Neuronal stem cell (in vitro differentiated cells): ENCODE measurements at regions not wholly inside any gene's neighbourhood (a gene's known extent, or its start where the extent isn't known, plus 50 kb on each side); places are given as distances from the start of the nearest gene placed in this dataset.

Experiments used
- DNase-seq: peaks from one replicate; pipeline ENCODE4 v3.0.0-alpha.2; 2013; ENCODE audit warnings: low spot score
- H2AFZ ChIP-seq: one replicate; pipeline ENCODE4 v1.6.1; 2013; ENCODE audit warnings: mild to moderate bottlenecking, low read length, inconsistent platforms
- H2AK5ac ChIP-seq: 2 replicates; pipeline ENCODE4 v1.6.1; 2013; ENCODE audit warnings: low read depth, mild to moderate bottlenecking, inconsistent platforms, low read length, moderate library complexity, mixed read lengths
- H2BK120ac ChIP-seq: 2 replicates; pipeline ENCODE4 v1.6.1; 2013; ENCODE audit warnings: low read depth, mild to moderate bottlenecking, inconsistent platforms, low read length, moderate library complexity, mixed read lengths
- H2BK12ac ChIP-seq: one replicate; pipeline ENCODE4 v1.6.1; 2013; ENCODE audit warnings: low read length, inconsistent platforms
- H2BK15ac ChIP-seq: 2 replicates; pipeline ENCODE4 v1.6.1; 2013; ENCODE audit warnings: mild to moderate bottlenecking, low read length, inconsistent platforms, mixed read lengths
- H2BK5ac ChIP-seq: one replicate; pipeline ENCODE4 v1.6.1; 2013; ENCODE audit warnings: inconsistent platforms, mild to moderate bottlenecking, low read length, moderate library complexity
- H3K14ac ChIP-seq: one replicate; pipeline ENCODE4 v1.6.1; 2013; ENCODE audit warnings: low read length, inconsistent platforms
- H3K18ac ChIP-seq: 2 replicates; pipeline ENCODE4 v1.6.1; 2013; ENCODE audit warnings: low read length, inconsistent platforms
- H3K23ac ChIP-seq: 2 replicates; pipeline ENCODE4 v1.6.1; 2013; ENCODE audit warnings: low read depth, mild to moderate bottlenecking, mixed read lengths, low read length, inconsistent platforms; ENCODE audit not compliant: poor library complexity
- H3K27ac ChIP-seq: replicated peaks from 3 replicates; pipeline ENCODE4 v1.5.1; 2013; ENCODE audit warnings: low read length, inconsistent platforms
- H3K27me3 ChIP-seq, 3 experiments: 2 replicates each; pipeline ENCODE4 v1.6.1; 2013; ENCODE audit warnings: low read length in 3 of 3, mild to moderate bottlenecking in 2 of 3, inconsistent platforms in 1 of 3, low read depth in 1 of 3, mixed read lengths in 1 of 3, moderate library complexity in 1 of 3; ENCODE audit not compliant: control insufficient read depth in 3 of 3, insufficient read depth in 3 of 3
- H3K36me3 ChIP-seq, 2 donors: replicated peaks in 1 of 2; 2 replicates each; pipeline ENCODE4 v1.6.1; 2013; ENCODE audit warnings: low read length in 2 of 2; ENCODE audit not compliant: control insufficient read depth in 2 of 2, insufficient read depth in 2 of 2
- H3K4ac ChIP-seq: 2 replicates; pipeline ENCODE4 v1.6.1; 2013; ENCODE audit warnings: inconsistent platforms, mild to moderate bottlenecking, low read length, moderate library complexity
- H3K4me1 ChIP-seq, 2 donors: 1 replicate in 1 of 2; 2 replicates in 1 of 2; pipeline ENCODE4 v1.6.1; 2013; ENCODE audit warnings: low read length in 2 of 2, low read depth in 1 of 2; ENCODE audit not compliant: control insufficient read depth in 2 of 2, insufficient read depth in 1 of 2
- H3K4me2 ChIP-seq: one replicate; pipeline ENCODE4 v1.6.1; 2013; ENCODE audit warnings: mild to moderate bottlenecking, low read length, inconsistent platforms; ENCODE audit not compliant: insufficient read depth, poor library complexity, severe bottlenecking
- H3K4me3 ChIP-seq, 2 donors: 2 replicates each; pipeline ENCODE4 v1.5.1; 2013; ENCODE audit warnings: low read length in 2 of 2, mild to moderate bottlenecking in 2 of 2, inconsistent platforms in 1 of 2, moderate library complexity in 1 of 2
- H3K79me1 ChIP-seq: one replicate; pipeline ENCODE4 v1.6.1; 2013; ENCODE audit warnings: low read depth, mild to moderate bottlenecking, inconsistent platforms, low read length, moderate library complexity
- H3K9ac ChIP-seq: one replicate; pipeline ENCODE4 v1.6.1; 2013; ENCODE audit warnings: mild to moderate bottlenecking, low read depth, low read length, inconsistent platforms; ENCODE audit not compliant: poor library complexity
- H3K9me3 ChIP-seq, 2 donors: replicated peaks in 1 of 2; 2 replicates each; pipeline versions ENCODE3 to v1.6.1; 2013; ENCODE audit warnings: low read length in 2 of 2, mild to moderate bottlenecking in 2 of 2, inconsistent platforms in 1 of 2, low read depth in 1 of 2, mixed read lengths in 1 of 2, moderate library complexity in 1 of 2; ENCODE audit not compliant: control insufficient read depth in 2 of 2, insufficient read depth in 1 of 2
- H4K8ac ChIP-seq: one replicate; pipeline ENCODE4 v1.6.1; 2013; ENCODE audit warnings: low read depth, mild to moderate bottlenecking, inconsistent platforms, low read length, moderate library complexity
- H4K91ac ChIP-seq: one replicate; pipeline ENCODE4 v1.6.1; 2013; ENCODE audit warnings: low read length, low read depth, mild to moderate bottlenecking, inconsistent platforms; ENCODE audit not compliant: poor library complexity
- WGBS, 2 donors: extraction: QIAGEN DNeasy Blood & Tissue Kit; methylation state at CpG; one replicate each; pipeline ENCODE4 v1.1.7; 2013; ENCODE audit warnings: missing lambda C conversion rate in 2 of 2, mixed read lengths in 1 of 2; ENCODE audit not compliant: insufficient read length in 2 of 2, insufficient replicate concordance in 1 of 2; ENCODE audit errors: extremely low coverage in 2 of 2; 5-methylcytosine and 5-hydroxymethylcytosine counted together

DNA sequence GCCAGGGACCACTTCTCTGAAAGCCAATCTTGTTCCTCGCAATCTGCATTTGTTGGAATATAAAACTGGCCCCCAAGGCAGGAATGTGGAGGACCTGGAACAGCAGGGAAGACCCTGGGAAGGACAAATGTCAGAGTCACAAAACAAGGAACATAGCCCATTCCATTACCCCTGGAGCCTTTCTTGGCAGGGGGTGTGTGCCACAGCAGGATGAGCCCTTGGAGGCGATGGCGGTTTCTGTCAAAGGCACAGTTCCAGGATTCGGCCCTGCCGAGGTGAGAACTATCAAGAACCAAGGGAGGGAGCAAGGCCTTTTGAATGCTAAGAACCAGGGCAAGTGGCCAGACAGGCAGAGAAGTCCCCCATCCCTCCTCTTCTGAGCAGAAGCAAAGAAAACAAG is 204.3 kb downstream of the TRIM29 start:
- Histone ChIP-seq H4K8ac (no peak overlapping the region), H2AFZ (no peak overlapping the region), H3K27me3 (peaks cover 0 to 4% (median 0%) of the 10 kb centered on the region in 3 experiments)

DNA sequence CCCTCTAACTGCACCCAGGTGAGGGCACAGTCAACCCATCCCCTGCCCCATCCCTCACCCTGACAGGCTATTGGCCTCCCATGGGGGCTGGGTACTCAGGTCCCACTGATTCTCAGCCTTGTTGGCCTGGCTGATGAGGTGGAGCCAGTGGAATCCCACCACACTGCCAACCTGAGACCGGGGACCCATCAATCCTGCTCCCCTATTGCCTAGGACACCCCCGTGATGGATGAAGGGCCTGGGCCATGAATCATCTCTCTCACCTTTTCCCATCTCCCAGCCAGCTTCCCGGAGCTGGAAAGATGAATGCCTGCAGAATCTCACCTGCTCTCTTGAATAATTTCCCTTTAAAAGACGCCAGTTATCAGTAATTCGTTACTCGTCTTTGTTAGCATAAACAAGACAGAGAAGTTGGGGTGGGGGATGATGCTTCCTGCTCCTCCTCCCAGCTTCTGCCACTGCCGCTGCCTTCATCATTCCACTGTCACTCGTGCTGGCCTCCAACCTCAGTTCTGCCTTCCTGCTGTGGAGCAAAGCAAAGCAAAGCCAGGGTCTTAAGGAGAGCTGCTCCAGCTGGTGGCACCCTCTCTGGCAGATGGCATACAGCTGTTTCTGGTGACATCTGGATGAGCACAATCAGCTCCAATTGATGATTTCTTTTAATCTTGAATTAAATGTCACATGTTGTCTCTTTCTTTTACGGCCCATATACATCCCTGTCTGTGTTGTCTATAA is 204.0 kb upstream of the NECTIN1 start:
- Histone ChIP-seq H3K79me1 (no peaks in the 10 kb centered on the region), H3K9me3 (no peaks in the 10 kb centered on the region), H3K4me3 (peak overlapping the region in 1 of 2 donors; percentile 18), H2BK12ac (no peak overlapping the region), H4K8ac (no peak overlapping the region), H3K4me1 (peaks cover 0 to under 1% of the 10 kb centered on the region in 2 donors), H3K9ac (no peak overlapping the region), H2BK120ac (no peak overlapping the region), H3K27ac (no peak overlapping the region), H3K23ac (no peak overlapping the region), H3K36me3 (no peaks in the 10 kb centered on the region), H2AFZ (no peak overlapping the region), H4K91ac (no peak overlapping the region), H2BK15ac (no peak overlapping the region), H2AK5ac (peak overlapping the region; percentile 40), H3K18ac (peak overlapping the region; percentile 28), H3K4ac (no peak overlapping the region), H3K27me3 (peaks cover 0 to 4% (median 0%) of the 10 kb centered on the region in 3 experiments), H3K4me2 (no peak overlapping the region), H2BK5ac (no peak overlapping the region), H3K14ac (no peak overlapping the region)
- DNase-seq: no peak
- WGBS, 2 donors: no CpG with 5 or more reads among the region's 9 CpGs

More for the DNA sequence above, 204.3 kb downstream of the TRIM29 start:
- Histone ChIP-seq H3K4ac (no peak overlapping the region), H3K4me1 (peaks cover 0 to 2% of the 10 kb centered on the region in 2 donors), H3K14ac (no peak overlapping the region), H3K4me2 (no peak overlapping the region), H3K36me3 (no peaks in the 10 kb centered on the region), H2BK5ac (no peak overlapping the region), H3K23ac (no peak overlapping the region), H4K91ac (no peak overlapping the region), H3K18ac (no peak overlapping the region), H2BK12ac (no peak overlapping the region), H2BK15ac (no peak overlapping the region), H2BK120ac (no peak overlapping the region), H3K4me3 (no peak overlapping the region), H3K27ac (no peak overlapping the region), H2AK5ac (no peak overlapping the region), H3K9ac (no peak overlapping the region), H3K9me3 (no peaks in the 10 kb centered on the region), H3K79me1 (no peaks in the 10 kb centered on the region)
- no CpG with 5 or more reads among the region's 5 CpGs for WGBS, 2 donors
- DNase-seq: no peak

DNA sequence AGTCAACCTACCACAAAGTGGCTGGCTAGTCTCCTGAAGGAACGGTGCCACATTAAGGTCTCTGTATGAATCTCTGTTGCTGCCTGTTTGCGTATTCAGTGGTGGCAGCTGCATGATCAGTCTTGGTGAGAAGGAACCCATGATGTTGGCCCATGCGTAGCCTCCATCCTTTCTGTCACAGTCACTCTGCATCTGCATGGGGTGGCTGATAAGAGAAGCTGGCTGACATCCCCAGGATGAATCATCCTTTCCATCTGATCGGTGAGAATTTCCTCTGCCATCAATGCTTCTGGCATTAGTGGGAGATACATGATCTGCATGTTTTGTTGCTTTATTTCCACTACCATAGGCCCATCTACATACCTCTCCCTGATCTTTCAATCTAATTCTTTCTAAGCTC is 199.0 kb upstream of the NECTIN1 start:
- Histone ChIP-seq H3K4me2 (no peak overlapping the region), H3K27ac (no peak overlapping the region), H2BK5ac (no peak overlapping the region), H3K4ac (no peak overlapping the region), H2AFZ (no peak overlapping the region), H3K4me1 (no peaks in the 10 kb centered on the region), H2BK15ac (no peak overlapping the region), H3K4me3 (no peak overlapping the region), H2BK12ac (no peak overlapping the region), H2AK5ac (no peak overlapping the region), H2BK120ac (no peak overlapping the region), H4K91ac (no peak overlapping the region), H3K36me3 (no peaks in the 10 kb centered on the region), H3K18ac (no peak overlapping the region), H3K23ac (no peak overlapping the region), H3K27me3 (peaks cover 0 to 4% (median 0%) of the 10 kb centered on the region in 3 experiments), H3K9me3 (no peaks in the 10 kb centered on the region), H3K79me1 (no peaks in the 10 kb centered on the region), H3K14ac (no peak overlapping the region), H4K8ac (no peak overlapping the region), H3K9ac (no peak overlapping the region)
- no peak for DNase-seq
- no CpG with 5 or more reads among the region's 4 CpGs for WGBS, 2 donors

DNA sequence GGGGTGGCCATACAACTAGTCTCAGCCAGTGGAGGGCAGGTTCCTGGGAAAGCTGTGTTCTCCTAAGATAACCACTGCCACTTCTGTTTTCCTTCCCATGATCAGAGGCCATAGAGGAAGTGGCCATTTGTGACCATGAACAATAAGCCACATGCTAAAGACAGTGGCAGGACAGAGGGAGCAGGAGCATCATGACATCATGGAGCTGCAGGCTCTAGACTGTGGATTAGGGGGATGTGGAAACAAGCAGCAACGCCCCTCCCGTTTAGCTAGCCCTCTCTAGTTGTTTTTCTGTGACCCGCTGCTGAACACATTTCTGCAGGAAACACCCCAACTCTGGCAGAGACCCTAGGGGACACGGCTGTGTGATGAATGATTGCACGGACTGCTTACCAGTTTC is 195.0 kb upstream of the NECTIN1 start:
- H2BK5ac ChIP-seq: no peak overlapping the region
- H3K4me3 ChIP-seq: no peak overlapping the region
- no peaks in the 10 kb centered on the region for H3K9me3 ChIP-seq
- H4K91ac ChIP-seq: no peak overlapping the region
- no peak overlapping the region for H4K8ac ChIP-seq
- DNase-seq: no peak
- no peak overlapping the region for H2AFZ ChIP-seq
- H2BK12ac ChIP-seq: no peak overlapping the region
- no CpG with 5 or more reads among the region's 5 CpGs for WGBS, 2 donors
- H2BK15ac ChIP-seq: no peak overlapping the region
- H2BK120ac ChIP-seq: no peak overlapping the region
- H3K18ac ChIP-seq: no peak overlapping the region
- H3K4me1 ChIP-seq: peaks cover 0 to 15% of the 10 kb centered on the region in 2 donors
- no peak overlapping the region for H3K27ac ChIP-seq
- no peak overlapping the region for H3K23ac ChIP-seq
- H3K36me3 ChIP-seq: no peaks in the 10 kb centered on the region
- no peak overlapping the region for H3K4me2 ChIP-seq
- H3K4ac ChIP-seq: no peak overlapping the region
- H2AK5ac ChIP-seq: no peak overlapping the region
- peaks cover 0 to 17% (median 2%) of the 10 kb centered on the region in 3 experiments for H3K27me3 ChIP-seq
- no peak overlapping the region for H3K14ac ChIP-seq
- H3K9ac ChIP-seq: peak overlapping the region; percentile 5
- no peaks in the 10 kb centered on the region for H3K79me1 ChIP-seq
